ENCODE measurements at regions not wholly inside any gene's neighbourhood (a gene's known extent, or its start where the extent isn't known, plus 50 kb on each side); places are given as distances from the start of the nearest gene placed in this dataset.

DNA sequence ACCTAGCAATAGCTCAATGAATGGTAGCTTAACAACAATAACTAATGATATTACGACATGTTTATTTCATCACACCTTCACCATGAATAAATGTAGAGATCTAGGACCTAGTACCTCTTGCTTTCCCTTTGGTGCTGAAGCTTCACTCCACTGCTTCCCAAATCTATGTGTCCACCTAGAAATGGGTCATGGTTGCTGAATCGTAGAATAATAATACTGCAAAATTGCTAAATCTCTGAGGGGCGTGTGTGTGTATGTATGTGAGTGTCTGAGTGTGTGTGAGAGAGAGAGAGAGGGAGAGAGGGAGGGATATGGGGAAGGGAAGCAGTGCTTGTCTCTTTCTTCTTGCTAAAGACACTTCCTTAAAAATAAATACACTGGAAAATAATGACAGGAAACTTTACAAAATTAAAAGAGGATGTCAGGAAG is 109.3 kb upstream of the BMP2K start:
- TF ChIP-seq, protein P1, sequence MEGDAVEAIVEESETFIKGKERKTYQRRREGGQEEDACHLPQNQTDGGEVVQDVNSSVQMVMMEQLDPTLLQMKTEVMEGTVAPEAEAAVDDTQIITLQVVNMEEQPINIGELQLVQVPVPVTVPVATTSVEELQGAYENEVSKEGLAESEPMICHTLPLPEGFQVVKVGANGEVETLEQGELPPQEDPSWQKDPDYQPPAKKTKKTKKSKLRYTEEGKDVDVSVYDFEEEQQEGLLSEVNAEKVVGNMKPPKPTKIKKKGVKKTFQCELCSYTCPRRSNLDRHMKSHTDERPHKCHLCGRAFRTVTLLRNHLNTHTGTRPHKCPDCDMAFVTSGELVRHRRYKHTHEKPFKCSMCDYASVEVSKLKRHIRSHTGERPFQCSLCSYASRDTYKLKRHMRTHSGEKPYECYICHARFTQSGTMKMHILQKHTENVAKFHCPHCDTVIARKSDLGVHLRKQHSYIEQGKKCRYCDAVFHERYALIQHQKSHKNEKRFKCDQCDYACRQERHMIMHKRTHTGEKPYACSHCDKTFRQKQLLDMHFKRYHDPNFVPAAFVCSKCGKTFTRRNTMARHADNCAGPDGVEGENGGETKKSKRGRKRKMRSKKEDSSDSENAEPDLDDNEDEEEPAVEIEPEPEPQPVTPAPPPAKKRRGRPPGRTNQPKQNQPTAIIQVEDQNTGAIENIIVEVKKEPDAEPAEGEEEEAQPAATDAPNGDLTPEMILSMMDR (IDR thresholded peaks at IDR 0.05) = no peak
- TF ChIP-seq POLR2A (IDR thresholded peaks at IDR 0.05) (no peak), POLR2AphosphoS5 (IDR thresholded peaks at IDR 0.05) (no peak), EP300 (IDR thresholded peaks at IDR 0.05) (no peak)

Measured in sigmoid colon (tissue), 4 donors.